ENCODE measurements at regions not wholly inside any gene's neighbourhood (a gene's known extent, or its start where the extent isn't known, plus 50 kb on each side); places are given as distances from the start of the nearest gene placed in this dataset.

- no peaks in the 10 kb centered on the region for H3K36me3 Mint-ChIP-seq (ENCODE audit: low read depth)
These were observed 82.0 kb upstream of the NFIA start for GRCh38 chr1:61000327-61000726.

GRCh38 chr1:60998786-60999185 is 83.6 kb upstream of the NFIA start:
- Mint-ChIP-seq H3K27ac (no peak overlapping the region), H3K9me3 (no peaks in the 10 kb centered on the region), H3K4me1 (ENCODE audit: low read depth) (no peaks in the 10 kb centered on the region), H3K4me3 (no peak overlapping the region), H3K36me3 (ENCODE audit: low read depth) (no peaks in the 10 kb centered on the region), H3K27me3 (ENCODE audit: low read depth) (no peaks in the 10 kb centered on the region)
- CTCF ChIA-PET = interaction anchor here (0.9 kb wide), 1 partner anchor 663 kb away, joined by 3 read pairs; no protein-coding TSS in a partner anchor
- intact Hi-C loops (cut with micrococcal nuclease) = no loop called here
- no peak for DNase-seq

More at GRCh38 chr1:61000327-61000726, 82.0 kb upstream of the NFIA start:
- no peak overlapping the region for H3K4me3 Mint-ChIP-seq
- H3K27ac Mint-ChIP-seq = no peak overlapping the region
- no peaks in the 10 kb centered on the region for H3K27me3 Mint-ChIP-seq (ENCODE audit: low read depth)
- H3K4me1 Mint-ChIP-seq (ENCODE audit: low read depth) = no peaks in the 10 kb centered on the region
- intact Hi-C loops (cut with micrococcal nuclease) = no loop called here
- DNase-seq = no peak
- CTCF ChIA-PET = no interaction called here
- no peaks in the 10 kb centered on the region for H3K9me3 Mint-ChIP-seq

DNA sequence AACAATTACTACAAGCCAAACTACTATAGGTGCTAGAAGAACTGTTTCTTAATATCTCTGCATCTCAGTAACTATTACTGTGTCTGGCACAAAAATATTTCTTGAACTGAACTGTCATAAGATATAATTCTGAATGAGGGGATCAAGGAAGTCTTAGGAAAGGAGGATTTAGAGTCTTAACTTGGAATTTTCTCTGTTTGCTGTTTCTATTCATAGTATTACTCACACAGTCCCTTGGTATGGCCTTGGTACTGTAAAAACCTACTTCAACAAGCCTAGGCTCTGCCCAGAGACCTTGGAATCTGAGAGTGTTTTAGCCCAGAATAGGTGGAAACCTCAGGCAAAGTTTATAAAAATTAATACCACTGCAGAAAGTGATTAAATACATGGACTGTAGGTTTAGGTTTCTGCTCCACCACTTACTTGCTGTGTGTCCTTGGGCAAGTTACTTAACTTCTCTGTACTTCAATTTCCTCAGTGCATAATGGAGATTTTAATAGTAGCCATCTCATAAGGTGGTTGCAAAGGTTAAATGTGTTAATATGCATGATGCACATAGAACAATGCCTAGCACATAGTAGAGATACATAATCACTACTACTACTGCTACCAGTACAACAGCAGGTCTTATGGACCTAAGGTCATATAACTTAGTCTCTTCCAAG is 87.4 kb upstream of the NFIA start:
- Mint-ChIP-seq H3K36me3 (ENCODE audit: low read depth) (no peaks in the 10 kb centered on the region), H3K4me3 (no peak overlapping the region), H3K27me3 (ENCODE audit: low read depth) (no peaks in the 10 kb centered on the region), H3K9me3 (no peaks in the 10 kb centered on the region), H3K4me1 (ENCODE audit: low read depth) (no peaks in the 10 kb centered on the region), H3K27ac (no peak overlapping the region)
- intact Hi-C loops (cut with micrococcal nuclease) = no loop called here
- CTCF ChIA-PET = no interaction called here
- no peak for DNase-seq

DNA sequence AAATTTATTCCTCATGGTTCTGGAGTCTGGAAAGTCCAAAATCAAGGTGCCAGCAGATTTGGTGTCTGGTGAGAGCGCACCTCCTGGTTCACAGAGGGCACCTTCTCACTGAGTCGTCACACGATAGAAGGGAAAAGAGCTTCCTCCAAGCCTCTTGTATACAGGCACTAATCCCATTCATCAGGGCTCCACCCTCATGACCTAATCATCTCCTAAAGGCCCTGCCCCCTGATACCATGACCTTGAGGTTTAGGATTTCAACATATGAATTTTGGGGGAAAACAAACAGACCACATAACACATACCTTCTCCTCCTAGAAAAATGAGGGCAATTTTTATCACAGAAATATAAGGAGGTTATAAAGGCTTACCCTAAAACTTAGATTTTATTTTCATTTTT is 88.0 kb upstream of the NFIA start:
- Mint-ChIP-seq H3K27me3 (ENCODE audit: low read depth) (no peaks in the 10 kb centered on the region), H3K36me3 (ENCODE audit: low read depth) (no peaks in the 10 kb centered on the region), H3K4me3 (no peak overlapping the region), H3K9me3 (no peaks in the 10 kb centered on the region), H3K4me1 (ENCODE audit: low read depth) (no peaks in the 10 kb centered on the region), H3K27ac (no peak overlapping the region)
- DNase-seq = no peak
- intact Hi-C loops (cut with micrococcal nuclease) = no loop called here
- CTCF ChIA-PET = no interaction called here

DNA sequence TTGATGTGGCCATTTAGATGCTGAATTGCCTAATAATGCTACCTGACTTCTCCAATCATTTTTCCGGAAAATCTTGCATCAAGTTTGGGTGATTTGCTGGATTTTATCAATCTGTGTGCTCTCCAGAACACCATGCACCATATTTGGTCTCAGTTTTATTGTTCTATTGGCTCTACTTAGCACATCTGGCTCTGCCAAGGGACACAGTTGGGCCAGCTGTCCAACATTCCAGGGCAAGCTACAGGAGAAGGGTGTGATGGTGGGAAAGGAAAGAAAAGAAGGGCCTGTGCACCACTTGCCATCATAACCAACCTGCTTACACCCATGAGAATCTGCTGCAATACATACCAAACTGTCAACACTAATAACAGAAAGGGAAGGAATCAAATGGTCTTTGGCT is 90.2 kb upstream of the NFIA start:
- Mint-ChIP-seq H3K4me3 (no peak overlapping the region), H3K36me3 (ENCODE audit: low read depth) (no peaks in the 10 kb centered on the region), H3K27me3 (ENCODE audit: low read depth) (no peaks in the 10 kb centered on the region), H3K4me1 (ENCODE audit: low read depth) (no peaks in the 10 kb centered on the region), H3K27ac (no peak overlapping the region), H3K9me3 (no peaks in the 10 kb centered on the region)
- intact Hi-C loops (cut with micrococcal nuclease) = no loop called here
- CTCF ChIA-PET = no interaction called here
- DNase-seq = no peak

DNA sequence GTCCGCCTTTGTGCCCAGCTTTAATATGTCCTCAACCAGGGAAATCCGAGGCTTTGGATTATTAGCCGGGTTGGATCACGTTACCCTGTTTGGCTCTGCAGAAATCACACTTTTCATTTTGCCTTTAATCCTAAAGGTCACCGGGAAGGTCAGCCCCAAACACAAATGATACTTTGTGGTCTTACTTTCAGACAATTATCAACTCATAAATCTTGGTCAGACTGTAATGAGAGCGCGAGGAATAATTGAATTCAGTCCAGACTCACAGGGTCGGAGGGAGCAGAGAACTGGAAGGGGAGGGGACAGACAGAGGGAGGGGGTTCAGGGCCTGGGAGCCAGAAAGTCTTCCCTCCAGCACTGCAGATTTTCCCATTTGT is 91.7 kb upstream of the NFIA start:
- intact Hi-C loops (cut with micrococcal nuclease) = no loop called here
- H3K4me1 Mint-ChIP-seq (ENCODE audit: low read depth) = no peaks in the 10 kb centered on the region
- H3K9me3 Mint-ChIP-seq = no peaks in the 10 kb centered on the region
- no peak overlapping the region for H3K27ac Mint-ChIP-seq
- no peaks in the 10 kb centered on the region for H3K36me3 Mint-ChIP-seq (ENCODE audit: low read depth)
- no peaks in the 10 kb centered on the region for H3K27me3 Mint-ChIP-seq (ENCODE audit: low read depth)
- CTCF ChIA-PET = interaction anchor here (1.0 kb wide), 1 partner anchor 17 kb away, joined by 3 read pairs; no protein-coding TSS in a partner anchor
- DNase-seq = no peak
- H3K4me3 Mint-ChIP-seq = no peak overlapping the region

DNA sequence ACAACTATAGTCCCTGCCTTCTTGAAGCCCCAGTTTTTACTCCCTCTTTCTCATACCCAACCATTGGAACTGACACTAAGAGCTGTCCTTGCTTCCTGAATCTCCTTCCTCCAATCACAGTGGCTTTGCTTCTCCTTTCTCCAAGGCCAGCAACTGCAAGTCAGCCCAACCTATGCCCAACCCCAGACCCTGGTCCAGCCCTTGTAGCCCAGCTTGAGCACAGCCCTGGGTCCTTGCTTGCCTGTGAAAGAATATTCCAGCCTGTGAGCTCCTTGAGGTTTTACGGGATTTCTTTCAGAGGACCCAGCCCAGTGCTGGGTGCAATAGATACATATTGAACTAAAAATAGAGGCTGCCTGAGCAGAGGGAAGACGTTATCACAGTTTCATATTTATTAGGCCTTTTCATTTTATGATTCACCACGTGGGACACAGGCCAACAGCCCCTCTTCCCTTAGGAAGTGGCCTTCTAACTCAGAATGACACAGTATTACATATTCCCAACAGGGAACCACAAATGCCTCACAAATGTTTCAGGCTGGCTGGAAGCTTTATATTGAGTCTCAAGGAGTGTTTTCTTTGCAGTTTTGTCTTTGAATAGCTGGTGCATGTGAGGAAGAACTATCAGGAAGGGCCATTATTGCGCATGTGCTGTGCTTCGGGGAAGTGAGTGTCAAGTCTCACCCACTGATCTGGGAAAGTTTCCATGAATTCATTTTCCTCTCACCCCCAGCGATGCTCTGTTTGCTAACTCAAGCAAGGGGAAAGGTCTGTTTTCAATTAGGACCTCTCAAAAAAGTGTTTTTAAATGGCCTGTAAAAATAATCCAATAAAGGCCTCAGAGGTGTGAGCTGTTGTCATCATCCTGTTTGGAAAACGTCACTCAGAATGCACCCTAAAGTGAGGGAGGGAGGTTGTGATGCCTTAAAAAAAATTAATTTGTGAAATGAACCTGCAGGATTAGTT is 92.3 kb upstream of the NFIA start:
- H3K27ac Mint-ChIP-seq = no peak overlapping the region
- no peak overlapping the region for H3K4me3 Mint-ChIP-seq
- H3K9me3 Mint-ChIP-seq = no peaks in the 10 kb centered on the region
- H3K27me3 Mint-ChIP-seq (ENCODE audit: low read depth) = no peaks in the 10 kb centered on the region
- no peak for DNase-seq
- intact Hi-C loops (cut with micrococcal nuclease) = no loop called here
- CTCF ChIA-PET = interaction anchor here (0.5 to 1.0 kb wide), 3 partner anchors 16 to 594 kb away, joined by 3 read pairs; no protein-coding TSS in a partner anchor
- H3K4me1 Mint-ChIP-seq (ENCODE audit: low read depth) = no peaks in the 10 kb centered on the region
- H3K36me3 Mint-ChIP-seq (ENCODE audit: low read depth) = no peaks in the 10 kb centered on the region

DNA sequence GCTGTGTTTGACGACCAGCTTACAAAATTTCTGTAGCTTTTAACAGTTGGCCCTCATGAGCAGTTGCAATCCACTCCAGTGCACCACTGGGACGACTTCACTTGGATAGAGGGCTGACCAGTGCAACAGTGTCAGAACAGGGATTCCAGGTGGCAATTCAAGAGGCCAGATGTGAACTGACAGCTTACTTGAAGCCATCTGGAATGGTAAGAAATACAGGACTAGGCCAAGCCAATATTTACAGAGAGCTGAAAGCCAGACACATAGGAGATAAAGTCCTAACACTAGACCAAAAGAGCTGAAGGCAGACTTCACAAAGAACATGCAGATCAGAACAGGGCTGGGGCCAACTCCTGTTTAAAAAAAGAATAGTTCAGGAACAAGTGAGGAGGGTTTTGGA is 93.5 kb upstream of the NFIA start:
- DNase-seq = no peak
- Mint-ChIP-seq H3K27me3 (ENCODE audit: low read depth) (no peaks in the 10 kb centered on the region), H3K4me3 (no peak overlapping the region), H3K27ac (no peak overlapping the region), H3K36me3 (ENCODE audit: low read depth) (no peaks in the 10 kb centered on the region), H3K4me1 (ENCODE audit: low read depth) (no peaks in the 10 kb centered on the region), H3K9me3 (no peaks in the 10 kb centered on the region)
- CTCF ChIA-PET = interaction anchor here (0.7 kb wide), 1 partner anchor 595 kb away, joined by 3 read pairs; no protein-coding TSS in a partner anchor
- intact Hi-C loops (cut with micrococcal nuclease) = no loop called here

DNA sequence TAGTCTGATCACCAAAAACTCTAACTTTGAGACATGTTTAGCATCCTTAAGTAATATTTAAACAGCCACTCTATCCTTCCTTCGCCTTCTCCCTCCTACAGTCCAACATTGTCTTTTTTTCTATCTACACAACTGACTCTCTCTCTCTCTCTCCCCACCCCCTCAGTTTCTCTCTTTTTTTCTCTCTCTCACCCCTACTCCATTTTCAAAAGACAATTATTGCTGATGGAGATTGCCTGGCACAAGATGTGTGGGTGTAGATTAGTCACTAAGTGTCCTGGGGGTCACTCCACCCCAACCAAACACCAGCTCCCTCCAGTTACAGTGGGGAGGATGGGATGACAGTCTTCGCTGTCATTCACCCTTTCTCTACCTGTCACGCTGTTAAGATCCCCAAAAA is 94.5 kb upstream of the NFIA start:
- CTCF ChIA-PET = no interaction called here
- Mint-ChIP-seq H3K9me3 (no peaks in the 10 kb centered on the region), H3K27ac (no peak overlapping the region), H3K27me3 (ENCODE audit: low read depth) (no peaks in the 10 kb centered on the region), H3K36me3 (ENCODE audit: low read depth) (no peaks in the 10 kb centered on the region), H3K4me3 (no peak overlapping the region), H3K4me1 (ENCODE audit: low read depth) (no peaks in the 10 kb centered on the region)
- intact Hi-C loops (cut with micrococcal nuclease) = no loop called here
- no peak for DNase-seq

DNA sequence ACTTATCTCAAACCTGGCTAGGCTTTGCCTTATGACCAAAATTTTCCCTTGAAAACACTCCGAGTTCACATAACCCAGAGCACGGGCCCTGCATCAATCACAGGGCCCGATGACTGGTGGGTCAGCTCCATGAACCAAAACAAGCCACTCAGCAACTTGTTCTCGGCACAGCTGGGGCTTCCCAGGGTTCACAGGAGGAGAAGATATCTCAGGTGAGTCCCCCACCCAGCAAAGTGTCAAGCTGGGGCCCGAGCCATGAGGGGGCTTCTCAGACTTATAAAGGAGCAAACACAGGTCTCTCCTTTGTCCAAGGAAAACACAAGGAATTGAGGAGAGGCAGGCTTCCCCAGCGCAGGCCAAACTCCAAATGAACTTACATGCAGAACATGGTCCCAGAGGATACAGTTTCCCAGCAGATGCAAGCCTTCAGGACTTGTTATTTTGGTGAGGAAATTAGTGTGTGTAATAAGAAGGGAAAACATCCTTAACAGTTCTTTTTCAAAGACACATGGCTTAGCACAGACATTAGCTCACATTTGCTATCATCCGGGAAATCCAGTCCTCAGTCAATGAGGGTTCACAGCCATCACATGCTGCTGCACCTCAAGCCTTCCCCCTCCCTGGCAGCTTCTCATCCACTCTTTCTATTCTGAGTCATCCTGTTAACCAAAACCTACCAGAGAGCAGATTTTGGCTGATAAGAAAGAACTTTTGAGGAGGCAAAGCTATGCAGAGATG is 98.1 kb upstream of the NFIA start:
- intact Hi-C loops (cut with micrococcal nuclease) = loop anchor here (5.0 kb wide), 1 partner anchor 868 kb away; no protein-coding TSS in a partner anchor
- CTCF ChIA-PET = interaction anchor here (0.6 to 1.5 kb wide), 2 partner anchors 18 to 65 kb away, joined by 3 to 4 read pairs; no protein-coding TSS in a partner anchor
- H3K27ac Mint-ChIP-seq = no peak overlapping the region
- no peaks in the 10 kb centered on the region for H3K9me3 Mint-ChIP-seq
- no peaks in the 10 kb centered on the region for H3K27me3 Mint-ChIP-seq (ENCODE audit: low read depth)
- no peak for DNase-seq
- no peaks in the 10 kb centered on the region for H3K4me1 Mint-ChIP-seq (ENCODE audit: low read depth)
- H3K4me3 Mint-ChIP-seq = no peak overlapping the region
- H3K36me3 Mint-ChIP-seq (ENCODE audit: low read depth) = no peaks in the 10 kb centered on the region

- no peaks in the 10 kb centered on the region for H3K27me3 Mint-ChIP-seq (ENCODE audit: low read depth)
- no peaks in the 10 kb centered on the region for H3K9me3 Mint-ChIP-seq
- peaks cover 2% of the 10 kb centered on the region for H3K4me1 Mint-ChIP-seq (ENCODE audit: low read depth)
- no peak overlapping the region for H3K27ac Mint-ChIP-seq
- CTCF ChIA-PET = interaction anchor here (1.5 kb wide), 1 partner anchor 66 kb away, joined by 4 read pairs; no protein-coding TSS in a partner anchor
- DNase-seq = no peak
- no peaks in the 10 kb centered on the region for H3K36me3 Mint-ChIP-seq (ENCODE audit: low read depth)
- H3K4me3 Mint-ChIP-seq = no peak overlapping the region
- intact Hi-C loops (cut with micrococcal nuclease) = loop anchor here (5.0 kb wide), 1 partner anchor 869 kb away; no protein-coding TSS in a partner anchor
These were observed 98.7 kb upstream of the NFIA start for GRCh38 chr1:60983701-60984061.

DNA sequence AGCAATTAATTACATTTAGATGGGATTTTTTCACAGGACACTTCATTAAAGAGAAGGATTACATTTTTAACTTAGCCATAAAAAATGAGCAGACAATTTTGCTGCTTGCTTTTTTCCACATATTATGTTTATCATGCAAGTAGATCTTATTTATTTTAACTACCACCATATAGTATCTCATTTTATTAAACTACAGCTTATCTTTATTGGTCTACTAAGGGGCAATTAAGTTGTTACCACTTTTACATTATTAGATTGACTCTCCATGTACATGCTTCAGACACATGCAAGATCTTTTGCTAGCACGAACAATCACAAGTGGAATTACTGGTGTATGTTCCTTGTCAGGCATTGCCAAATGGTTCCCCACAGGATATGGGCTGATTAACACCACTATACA is 99.8 kb upstream of the NFIA start:
- intact Hi-C loops (cut with micrococcal nuclease) = loop anchor here (5.0 kb wide), 1 partner anchor 870 kb away; no protein-coding TSS in a partner anchor
- CTCF ChIA-PET = interaction anchor here (1.5 kb wide), 1 partner anchor 67 kb away, joined by 4 read pairs; no protein-coding TSS in a partner anchor
- Mint-ChIP-seq H3K4me1 (ENCODE audit: low read depth) (peaks cover 2% of the 10 kb centered on the region), H3K4me3 (no peak overlapping the region), H3K9me3 (no peaks in the 10 kb centered on the region), H3K36me3 (ENCODE audit: low read depth) (no peaks in the 10 kb centered on the region), H3K27ac (no peak overlapping the region), H3K27me3 (ENCODE audit: low read depth) (no peaks in the 10 kb centered on the region)
- no peak for DNase-seq

Measured in activated naive CD4-positive, alpha-beta T cell treated with anti-CD3 and anti-CD28 coated beads for 36 hours (primary cell).